ENCODE measurements at regions not wholly inside any gene's neighbourhood (a gene's known extent, or its start where the extent isn't known, plus 50 kb on each side); places are given as distances from the start of the nearest gene placed in this dataset.
"Not testable (repeated sequence)": the region's sequence is repeated elsewhere in the genome, so short reads cannot be mapped to it uniquely, and the experiment has no call there.

DNA sequence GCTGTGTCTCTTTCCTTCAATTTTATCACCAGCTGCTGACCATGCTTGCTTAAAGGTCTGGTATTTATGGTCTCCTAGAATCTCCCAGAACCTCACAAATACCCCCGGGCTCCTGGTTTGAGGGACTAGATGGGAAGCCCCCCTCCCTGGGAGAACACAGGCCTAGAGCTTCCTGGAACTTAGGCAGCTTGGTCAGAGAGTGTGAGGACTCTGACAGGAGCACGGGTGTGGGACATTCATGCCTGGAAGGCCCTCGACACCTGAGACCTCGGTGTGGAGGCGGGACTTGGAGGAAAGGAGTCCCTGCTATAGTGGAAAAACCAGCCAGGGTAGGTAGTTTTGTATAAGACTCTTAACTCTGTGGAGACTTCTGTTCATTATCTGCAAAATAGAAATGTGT lies 211.5 kb upstream of the PLGLB2 start:
- not testable (repeated sequence) for DNase-seq

DNA sequence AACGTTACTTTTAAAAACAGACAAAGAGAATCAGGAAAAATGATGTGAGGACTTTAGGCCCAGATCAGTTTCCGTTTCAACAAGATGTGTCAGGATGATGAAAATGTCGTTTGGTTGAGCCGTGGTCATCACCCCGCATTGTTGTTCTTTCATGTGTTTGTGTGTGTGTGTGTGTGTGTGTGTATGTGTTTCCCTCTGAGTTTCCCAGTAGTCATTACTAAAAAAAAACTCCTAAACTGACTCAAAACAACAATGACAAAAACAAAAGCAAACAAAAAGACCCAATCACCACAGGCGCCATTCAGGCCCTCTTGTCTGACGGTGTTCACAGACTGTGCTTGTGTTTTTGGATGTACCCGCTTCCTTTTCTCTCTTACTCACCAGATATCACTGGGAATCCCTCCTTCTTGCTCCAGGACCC lies 210.6 kb upstream of the PLGLB2 start:
- not testable (repeated sequence) for DNase-seq

DNA sequence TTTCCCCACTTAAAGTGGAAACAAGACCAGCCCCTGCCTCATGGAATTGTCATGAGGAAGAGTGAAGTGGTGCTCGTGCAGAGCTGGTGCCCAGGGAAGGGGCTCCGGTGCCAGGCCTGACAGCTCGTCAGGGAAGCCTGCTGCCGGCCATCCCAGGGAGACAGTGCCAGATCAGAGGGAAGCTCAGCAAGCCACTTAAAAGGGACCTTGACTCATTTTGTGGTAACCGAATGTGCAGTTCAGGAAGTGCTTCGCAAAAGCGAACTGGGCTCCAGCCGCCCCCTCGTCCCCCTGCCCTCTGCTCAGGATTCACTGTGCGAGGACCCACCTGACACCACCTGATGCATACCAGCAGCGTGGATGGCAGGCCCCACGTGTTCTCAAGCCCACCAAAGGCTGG lies 209.6 kb upstream of the PLGLB2 start:
- DNase-seq, result not testable (repeated sequence)

DNA sequence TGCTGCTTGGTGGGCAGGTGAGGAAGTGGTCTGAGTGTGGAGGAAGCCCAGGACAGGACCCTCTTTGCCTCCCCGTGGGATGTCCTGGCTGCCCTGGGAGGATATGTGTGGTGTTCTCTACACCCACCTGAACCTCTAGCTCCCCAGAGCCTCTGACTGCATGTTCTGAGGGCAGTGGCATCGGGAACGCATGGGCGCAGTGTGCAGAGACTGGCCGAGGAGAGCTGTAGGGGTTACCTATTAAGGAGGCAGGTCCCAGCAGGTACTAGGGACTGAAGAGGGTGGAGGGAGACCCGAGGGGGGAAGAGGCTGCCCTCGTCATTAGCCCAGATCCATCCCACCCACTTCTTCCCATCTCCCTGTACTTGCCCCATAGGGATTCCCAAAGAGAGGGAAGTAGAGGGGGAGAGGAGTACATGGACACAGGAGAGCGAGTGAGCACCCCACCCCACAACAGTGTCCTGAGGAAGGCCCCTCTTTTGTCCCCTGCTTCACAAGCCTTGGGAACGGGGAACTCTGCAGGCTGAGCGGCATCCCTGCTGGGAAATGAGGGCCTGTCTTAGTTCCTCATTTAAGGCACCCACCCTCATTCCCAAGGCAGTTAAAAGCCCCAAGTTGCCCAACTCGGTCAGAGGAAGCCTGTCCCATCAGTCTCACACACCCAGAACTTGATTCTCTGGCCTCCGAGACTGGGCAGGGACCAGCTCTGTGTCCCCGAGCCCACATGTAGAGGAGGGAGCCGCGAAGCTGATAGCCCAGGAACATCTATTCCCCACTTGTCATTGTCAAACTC lies 208.5 kb upstream of the PLGLB2 start:
- DNase-seq, result not testable (repeated sequence)

DNA sequence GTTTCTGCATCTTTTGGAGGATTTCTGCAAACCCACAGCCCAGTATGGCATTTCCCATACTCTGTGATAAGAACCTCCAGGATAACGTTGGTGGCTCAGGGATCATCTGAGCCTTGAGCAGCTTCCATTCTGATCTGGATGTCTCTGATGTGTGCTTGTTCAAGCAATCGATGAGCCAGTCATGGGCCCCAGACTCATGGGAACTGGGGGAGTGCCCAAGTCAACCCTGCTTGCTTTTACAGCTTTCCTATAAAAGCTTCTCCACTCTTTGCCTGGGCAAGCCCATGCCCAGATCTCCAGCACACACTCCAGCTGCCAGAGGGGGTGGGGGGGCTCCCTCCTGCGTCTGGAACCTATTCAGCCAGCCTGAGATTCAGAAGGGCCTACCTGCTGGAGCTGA lies 207.6 kb upstream of the PLGLB2 start:
- DNase-seq, result not testable (repeated sequence)

DNA sequence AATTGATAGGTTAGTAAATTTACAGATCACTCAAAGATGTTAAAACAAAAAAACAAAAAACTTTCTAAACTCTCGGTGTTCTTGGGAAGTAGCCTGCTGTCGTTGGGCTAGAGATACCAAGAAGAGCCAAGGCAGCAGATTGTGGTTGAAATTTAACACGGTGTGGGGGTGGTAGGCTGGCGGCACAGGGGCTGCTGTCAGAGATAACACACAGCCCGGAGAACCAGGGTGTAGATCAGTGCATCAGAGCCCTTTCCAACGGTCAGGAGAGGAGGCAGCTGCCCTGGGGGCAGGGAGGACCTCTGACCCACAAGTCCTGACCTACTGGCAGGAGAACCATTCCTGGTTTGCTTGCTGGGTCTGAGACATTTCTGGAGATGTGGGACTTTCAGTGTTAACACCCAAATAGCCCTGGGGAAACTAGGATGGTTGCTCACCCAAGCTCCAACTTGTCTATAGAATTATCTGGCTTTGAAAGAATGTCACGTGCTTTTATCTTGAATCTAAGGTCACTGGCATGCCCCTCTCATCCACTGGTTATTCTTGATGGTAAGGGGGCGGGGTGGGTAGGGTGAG lies 205.2 kb upstream of the PLGLB2 start:
- DNase-seq, result not testable (repeated sequence)

DNA sequence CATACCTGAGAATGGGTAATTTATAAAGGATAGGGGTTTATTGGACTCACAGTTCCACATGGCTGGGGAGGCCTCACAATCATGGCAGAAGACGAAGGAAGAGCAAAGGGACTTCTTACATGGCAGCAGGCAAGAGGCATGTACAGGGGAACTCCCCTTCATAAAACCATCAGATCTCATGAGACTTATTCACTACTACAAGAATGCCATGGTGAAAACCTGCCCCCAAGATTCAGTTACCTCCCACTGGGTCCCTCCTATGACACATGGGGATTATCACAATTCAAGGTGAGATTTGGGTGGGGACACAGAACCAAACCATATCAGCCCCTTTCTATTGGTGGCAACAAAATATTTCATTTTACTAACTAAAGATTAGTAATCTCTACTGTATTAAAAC lies 204.1 kb upstream of the PLGLB2 start:
- DNase-seq, result not testable (repeated sequence)

DNA sequence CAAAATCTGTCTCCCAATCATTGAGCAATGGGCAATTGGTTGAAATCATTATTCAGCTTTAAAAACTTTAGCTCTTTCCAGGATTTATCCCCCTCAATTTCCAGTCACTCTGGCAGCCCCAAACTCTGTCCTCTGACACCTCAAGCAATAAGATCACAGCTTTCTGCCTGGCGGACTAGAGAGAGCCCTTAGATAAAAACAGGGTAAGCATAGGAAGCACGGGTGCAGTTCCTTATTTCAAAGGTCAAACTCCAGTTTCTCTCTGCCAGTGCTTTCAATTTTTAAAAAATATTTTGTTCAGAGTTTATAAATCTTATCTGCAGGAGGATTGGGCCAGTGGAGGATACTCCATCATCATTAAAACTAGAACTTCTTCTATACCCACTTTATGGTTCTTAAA lies 200.8 kb upstream of the PLGLB2 start:
- DNase-seq, result not testable (repeated sequence)

DNA sequence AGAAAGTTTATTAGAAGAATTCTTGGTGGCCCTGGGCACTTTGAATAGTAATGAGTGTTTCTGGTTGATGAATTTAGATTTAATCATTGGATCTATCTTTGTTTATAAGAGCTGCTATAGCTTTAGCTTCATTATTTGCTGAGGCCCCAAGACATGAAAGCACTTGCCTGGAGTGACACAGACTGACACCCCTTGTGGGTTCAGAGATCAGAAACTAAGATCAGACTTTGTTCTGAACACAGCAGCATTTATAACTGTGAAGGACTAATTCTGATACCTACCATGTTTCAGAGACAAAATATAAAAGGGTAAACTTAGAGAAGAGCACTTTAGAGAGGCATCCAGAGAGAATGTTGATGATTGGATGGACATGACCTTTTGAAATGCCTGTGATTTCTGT lies 199.9 kb upstream of the PLGLB2 start:
- not testable (repeated sequence) for DNase-seq

DNA sequence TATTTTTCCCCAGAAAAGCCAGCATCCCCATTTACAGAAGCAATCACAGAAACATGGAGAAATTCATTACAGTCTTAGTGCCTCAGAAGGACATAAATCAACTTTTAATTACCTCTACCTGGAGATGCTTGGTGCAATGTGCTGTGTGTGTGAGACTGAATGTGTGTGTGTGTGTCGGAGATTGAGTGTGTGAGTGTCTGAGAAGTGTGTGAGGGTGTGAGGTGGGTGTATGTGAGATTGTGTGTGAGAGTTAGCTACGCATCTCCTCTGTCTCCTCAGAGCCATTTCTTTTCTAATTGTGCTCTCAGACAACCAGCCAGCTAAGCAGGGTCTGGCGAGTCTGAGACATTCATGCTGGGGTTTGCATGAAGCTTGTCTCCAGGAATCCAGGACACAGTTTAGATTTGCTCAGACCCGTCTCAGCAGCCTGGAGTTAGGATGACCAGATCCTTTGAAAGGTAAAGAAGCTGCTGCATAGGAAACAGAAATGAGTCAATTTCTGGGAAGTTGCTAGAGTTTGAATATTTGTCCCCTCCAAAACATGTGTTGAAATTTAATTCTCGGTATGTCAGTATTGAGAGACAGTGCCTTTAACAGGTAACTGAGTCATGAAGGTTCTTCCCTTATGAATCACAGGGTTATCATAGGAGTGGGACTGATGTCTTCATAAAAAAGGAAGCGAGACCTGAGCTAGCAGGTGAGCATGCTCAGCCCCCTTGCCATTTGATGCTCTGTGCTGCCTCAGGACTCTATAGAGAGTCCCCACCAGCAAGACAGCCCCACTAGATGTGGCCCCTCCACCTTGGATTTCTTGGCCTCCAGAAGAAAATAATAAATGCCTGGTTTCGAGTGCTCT lies 199.0 kb upstream of the PLGLB2 start:
- DNase-seq, result not testable (repeated sequence)

DNA sequence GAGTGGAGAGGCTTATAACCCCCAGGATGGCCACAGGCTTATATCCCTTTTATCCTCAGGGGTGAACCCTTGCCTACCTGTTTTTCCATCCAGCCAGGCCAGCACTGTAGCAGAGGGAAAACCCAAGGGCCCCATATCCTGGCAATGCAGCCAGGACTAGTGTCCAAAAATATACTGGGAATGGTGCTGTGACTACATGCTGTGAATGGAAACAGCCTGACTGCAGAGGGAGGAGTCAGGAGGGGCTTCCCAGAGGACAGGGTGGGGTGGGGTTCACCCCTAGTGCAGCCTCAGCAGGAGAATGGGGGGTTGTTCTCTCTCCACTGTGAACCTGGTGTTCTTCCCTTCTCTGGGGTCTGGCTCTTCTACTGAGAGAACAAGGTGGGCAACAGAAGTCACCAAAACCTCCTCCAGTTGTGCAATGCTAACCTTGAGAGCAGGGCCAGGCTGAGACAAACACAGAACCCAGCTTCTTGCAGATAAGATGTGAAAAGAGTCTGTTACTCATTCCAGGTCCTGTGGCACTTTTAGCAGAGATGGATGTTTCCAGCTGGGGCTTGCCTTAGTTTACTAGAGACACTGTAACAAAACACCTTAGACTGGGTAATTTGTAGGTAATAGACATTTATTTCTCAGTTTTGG lies 198.2 kb upstream of the PLGLB2 start:
- DNase-seq, result not testable (repeated sequence)

DNA sequence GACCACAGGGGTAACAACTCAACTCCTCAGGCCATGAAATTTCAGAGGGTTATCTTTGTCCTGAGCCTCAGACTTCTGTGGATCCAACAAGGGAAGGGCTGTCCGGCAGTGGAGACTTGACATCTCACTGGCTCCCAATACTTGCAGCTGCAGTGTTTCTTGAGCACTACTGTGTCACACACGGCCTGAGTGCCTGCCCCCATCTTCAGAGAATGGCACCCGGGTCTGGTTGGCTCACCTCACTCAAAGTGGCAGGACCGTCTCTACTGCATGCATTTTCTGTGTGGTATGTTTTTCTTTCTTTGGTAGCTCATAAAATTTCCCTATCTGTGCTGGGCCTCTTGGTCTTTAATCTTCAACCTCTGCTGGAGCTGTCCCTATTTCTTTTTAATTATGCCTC lies 193.2 kb upstream of the PLGLB2 start:
- DNase-seq, result not testable (repeated sequence)

DNA sequence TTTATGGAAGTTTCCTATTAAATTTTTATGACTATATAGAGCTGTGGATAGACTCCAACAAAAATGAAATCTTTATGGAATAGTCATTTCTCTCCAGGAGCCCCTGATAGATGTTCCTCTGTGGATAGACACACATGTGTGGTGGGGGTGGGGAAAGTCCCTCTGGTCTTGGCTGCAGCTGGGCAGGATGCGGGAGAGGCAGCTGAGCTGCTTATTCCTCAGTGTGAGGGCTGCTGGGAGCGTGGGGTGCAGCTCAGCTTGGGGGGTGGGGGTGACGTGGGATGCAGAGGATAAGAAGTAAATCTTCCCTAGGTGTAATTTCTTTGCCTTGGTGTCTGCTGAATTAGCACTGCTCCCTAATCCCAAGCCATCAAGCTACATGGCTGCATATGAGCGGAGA lies 192.8 kb upstream of the PLGLB2 start:
- DNase-seq, result not testable (repeated sequence)

DNA sequence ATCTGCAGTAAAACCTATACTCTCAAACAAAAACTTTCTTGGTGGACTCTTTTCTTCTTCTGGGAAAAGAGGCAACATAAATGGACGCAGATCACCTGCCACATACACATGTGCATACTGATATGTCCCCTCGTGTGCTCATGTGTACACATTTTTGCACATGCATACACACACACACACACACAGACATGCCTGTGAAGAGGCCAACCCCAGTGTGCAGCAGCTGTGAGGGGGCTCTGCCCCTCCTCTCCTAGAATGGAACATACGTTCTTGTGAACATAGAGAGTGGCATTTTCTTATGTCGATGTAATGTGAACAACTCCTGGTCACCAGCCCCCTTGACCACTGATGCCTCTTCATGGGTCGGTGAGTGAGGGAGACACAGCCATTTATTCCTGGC lies 188.9 kb upstream of the PLGLB2 start:
- DNase-seq, result not testable (repeated sequence)

DNA sequence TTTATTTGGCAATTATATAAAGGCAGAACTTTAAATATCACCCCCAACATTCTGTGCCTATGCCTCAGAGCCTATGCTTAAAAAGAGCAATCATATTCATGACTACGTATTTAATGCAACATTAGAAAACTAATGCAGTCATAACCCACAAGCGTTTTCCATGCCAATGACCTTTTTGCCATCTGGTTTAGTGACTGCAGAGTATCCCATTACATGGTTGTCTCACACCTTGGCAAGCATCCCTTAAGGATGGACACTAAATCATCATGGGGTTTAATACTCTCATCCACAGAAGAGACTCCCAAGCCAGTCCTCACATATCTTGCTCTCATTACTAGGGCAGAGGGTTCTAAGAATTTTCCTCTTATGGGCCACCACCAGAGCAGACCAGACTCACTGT lies 188.2 kb upstream of the PLGLB2 start:
- not testable (repeated sequence) for DNase-seq

DNA sequence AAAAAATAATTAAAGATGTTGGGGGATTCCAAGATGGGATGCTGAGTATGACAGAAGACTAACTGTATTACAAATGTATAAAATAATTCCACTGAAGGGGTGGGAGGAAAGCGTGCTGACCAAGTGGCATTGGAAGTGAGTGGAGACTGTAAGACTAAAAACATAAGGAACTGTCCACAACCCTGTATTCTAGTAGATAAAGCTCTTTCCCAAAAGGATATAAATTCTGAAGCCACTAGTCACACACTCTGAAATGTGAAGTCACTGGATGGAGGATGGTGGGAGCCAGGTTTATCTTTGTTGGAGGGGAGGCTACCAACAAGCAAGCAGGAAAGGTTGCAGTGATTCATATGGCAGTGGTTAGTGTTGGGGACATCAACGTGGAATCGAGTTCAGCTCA lies 182.8 kb upstream of the PLGLB2 start:
- not testable (repeated sequence) for DNase-seq

DNA sequence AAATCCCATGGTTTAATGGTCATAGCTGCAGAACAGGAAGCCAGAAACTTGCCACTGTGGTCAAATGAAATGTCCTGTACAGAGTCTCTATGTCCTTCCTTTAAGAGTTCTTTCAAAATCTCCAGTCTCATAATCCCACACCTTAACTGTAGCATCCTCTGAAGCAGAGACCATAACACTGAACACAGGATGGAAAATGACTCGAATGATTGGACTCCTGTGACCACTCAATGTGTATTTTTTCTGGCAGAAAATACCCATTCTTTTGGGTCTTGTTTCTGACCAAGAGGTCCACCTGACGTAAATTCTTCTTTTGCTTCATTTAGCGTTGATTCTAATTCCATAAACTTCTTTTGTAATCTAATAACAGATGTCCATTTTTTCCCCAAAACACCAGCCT lies 181.4 kb upstream of the PLGLB2 start:
- not testable (repeated sequence) for DNase-seq

DNA sequence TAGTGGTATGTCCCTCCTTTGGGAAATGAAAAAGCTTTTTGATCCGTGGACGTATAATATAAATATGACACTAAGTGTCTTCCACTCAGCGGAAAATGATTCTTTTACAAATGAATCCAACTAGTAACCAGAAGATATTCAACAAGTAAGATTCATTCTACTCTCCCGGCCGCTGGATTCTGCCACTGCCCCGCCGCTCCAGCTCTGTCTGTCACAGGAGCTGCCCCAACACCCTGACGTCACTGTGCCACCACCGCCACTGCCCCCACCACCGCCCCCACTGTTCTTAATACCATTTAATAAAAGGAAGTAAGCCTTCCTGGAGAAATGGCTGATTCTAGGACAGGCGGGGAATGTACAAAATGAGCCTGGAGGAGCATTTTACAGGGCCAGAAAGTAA lies 180.8 kb upstream of the PLGLB2 start:
- not testable (repeated sequence) for DNase-seq

DNA sequence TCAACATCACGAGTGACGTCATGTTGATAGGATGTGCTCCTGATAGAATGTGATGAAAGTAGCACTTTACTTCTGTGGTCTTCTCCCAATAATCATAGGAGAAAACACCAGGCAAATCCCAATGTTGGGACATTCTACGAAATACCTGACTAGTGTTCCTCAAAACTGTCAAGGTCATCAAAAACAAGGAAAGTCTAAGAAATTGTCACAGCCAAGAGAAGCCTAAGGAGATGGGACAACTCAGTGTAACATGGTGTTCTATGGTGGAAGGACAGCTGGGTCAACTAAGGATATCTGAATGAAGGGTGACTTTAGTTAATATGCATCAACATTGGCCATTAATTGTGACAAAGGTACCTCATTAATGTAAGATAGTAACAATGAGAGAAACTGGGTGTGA lies 180.0 kb upstream of the PLGLB2 start:
- DNase-seq, result not testable (repeated sequence)

DNA sequence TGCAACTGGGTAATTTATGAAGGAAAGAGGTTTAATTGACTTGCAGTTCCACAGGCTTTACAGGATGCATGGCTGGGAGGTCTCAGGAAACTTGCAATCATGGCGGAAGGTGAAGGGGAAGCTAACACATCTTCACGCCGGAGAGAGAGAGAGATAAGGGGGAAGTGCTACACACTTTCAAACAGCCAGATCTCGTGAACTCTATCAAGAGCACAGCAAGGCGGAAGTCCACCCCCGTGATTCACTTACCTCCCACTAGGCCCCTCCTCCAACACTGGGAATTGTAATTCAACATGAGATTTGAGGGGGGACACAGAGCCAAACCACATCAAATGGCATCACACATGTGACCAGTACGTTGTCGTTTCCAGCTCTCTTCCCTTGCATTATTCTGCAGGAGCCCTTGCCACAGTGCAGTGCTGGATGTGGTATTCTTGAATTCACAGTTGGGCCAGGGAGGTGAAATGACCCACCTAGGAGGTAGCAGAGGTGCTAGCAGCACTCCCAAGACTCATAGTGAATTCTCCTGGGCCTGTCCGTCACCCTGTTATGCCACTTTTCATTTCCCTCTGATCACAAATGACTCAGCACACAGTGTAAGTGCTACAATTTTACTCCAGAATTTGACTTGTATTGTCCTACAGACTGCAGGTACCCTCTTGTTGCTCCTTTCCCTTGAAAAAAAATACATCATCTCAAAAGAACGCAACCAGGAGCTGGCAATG lies 179.2 kb upstream of the PLGLB2 start:
- not testable (repeated sequence) for DNase-seq
